Gastrocnemius medialis (tissue), 4 donors: ENCODE measurements at regions not wholly inside any gene's neighbourhood (a gene's known extent, or its start where the extent isn't known, plus 50 kb on each side); places are given as distances from the start of the nearest gene placed in this dataset.

Experiments used
- ATAC-seq, 2 donors: fragments of 150-250 bp; one replicate each; pipeline ENCODE4 v1.9.1; 2016
- DNase-seq, 2 donors: peaks; one replicate each; pipeline ENCODE4 v3.0.0-alpha.2; 2019
- H3K27ac ChIP-seq, 4 donors: fragments of 200-600 bp; sonication (generic); 1 replicate in 1 of 4; 2 replicates in 3 of 4; pipeline ENCODE4 v1.5.1; 2016 to 2018; ENCODE audit warnings: mild to moderate bottlenecking in 2 of 4, moderate library complexity in 1 of 4
- H3K27me3 ChIP-seq, 3 donors: fragments of 200-600 bp; sonication (generic) in 2 of 3; 1 replicate in 1 of 3; 2 replicates in 2 of 3; pipeline versions ENCODE4 v1.5.1 to v1.6.0; 2016 to 2019; ENCODE audit warnings: mild to moderate bottlenecking in 1 of 3, moderate library complexity in 1 of 3
- H3K36me3 ChIP-seq, 2 donors: fragments of 200-600 bp; sonication (generic) in 1 of 2; one replicate each; pipeline ENCODE4 v1.5.1; 2017 to 2018
- H3K4me1 ChIP-seq, 2 donors: fragments of 200-600 bp; sonication (generic) in 1 of 2; one replicate each; pipeline ENCODE4 v1.5.1; 2016 to 2017; ENCODE audit warnings: mild to moderate bottlenecking in 2 of 2
- H3K4me3 ChIP-seq, 4 donors: fragments of 200-600 bp; sonication (generic) in 3 of 4; 1 replicate in 1 of 4; 2 replicates in 3 of 4; pipeline ENCODE4 v1.5.1; 2016 to 2019; ENCODE audit warnings: mild to moderate bottlenecking in 2 of 4
- H3K9me3 ChIP-seq, 3 donors: fragments of 200-600 bp; sonication (generic) in 2 of 3; 1 replicate in 1 of 3; 2 replicates in 2 of 3; pipeline ENCODE4 v1.5.1; 2016 to 2019
- POLR2A ChIP-seq, 2 donors: fragments of 450-650 bp; IDR thresholded peaks; one replicate each; pipeline ENCODE4 v1.6.1; 2017; ENCODE audit warnings: antibody characterized with exemption in 2 of 2, mild to moderate bottlenecking in 2 of 2, moderate library complexity in 2 of 2
- in situ Hi-C, 4 donors: fragments of 200-750 bp; cut with MboI; loops; one replicate each; pipeline versions ENCODE4 v1.15.0 to v1.8.0; 2017; ENCODE audit warnings: low sequenced_read_pairs in 4 of 4
- intact Hi-C: fragments of 100-400 bp; cut with DNase I; formaldehyde crosslinking; loops from one replicate; pipeline ENCODE4 v1.15.1; 2023; ENCODE audit warnings: low total_unique reads
- TF ChIP-seq, protein P1 (sequence below), 5 experiments: fragments of 450-650 bp in 3 of 5; fragments of 200-600 bp in 2 of 5; sonication (generic) in 2 of 5; IDR thresholded peaks in 4 of 5; conservative IDR thresholded peaks in 1 of 5; 1 replicate in 4 of 5; 2 replicates in 1 of 5; pipeline ENCODE4 v1.5.1; 2016 to 2019; ENCODE audit warnings: antibody characterized with exemption in 5 of 5, mild to moderate bottlenecking in 3 of 5, moderate library complexity in 3 of 5

DNA sequence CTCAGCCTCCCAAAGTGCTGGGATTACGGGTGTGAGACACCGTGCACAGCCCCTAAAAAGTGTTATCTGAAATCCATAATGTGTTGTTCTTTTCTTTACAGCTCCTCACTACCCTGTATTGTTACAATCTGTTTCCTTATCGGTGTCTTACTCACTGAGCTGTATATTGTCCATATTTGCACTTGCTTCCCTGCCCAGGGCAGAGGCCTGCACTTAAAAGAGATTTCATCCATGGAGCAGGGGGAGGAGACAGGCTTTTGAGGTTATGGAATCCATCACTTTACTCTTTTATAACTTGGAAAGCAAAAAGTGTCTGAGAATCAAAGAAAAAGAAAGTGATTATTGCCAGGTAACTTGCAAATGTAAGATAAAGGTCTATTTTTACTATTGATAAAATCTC lies 251.0 kb downstream of the DIO2 start:
- Histone ChIP-seq H3K4me3 (no peak overlapping the region), H3K4me1 (no peaks in the 10 kb centered on the region), H3K9me3 (no peaks in the 10 kb centered on the region), H3K27ac (no peak overlapping the region), H3K36me3 (no peaks in the 10 kb centered on the region), H3K27me3 (no peaks in the 10 kb centered on the region)
- intact Hi-C loops: no loop called here
- in situ Hi-C loops: no loop called here
- DNase-seq (no peak), ATAC-seq (no peak)
- TF ChIP-seq, protein P1, sequence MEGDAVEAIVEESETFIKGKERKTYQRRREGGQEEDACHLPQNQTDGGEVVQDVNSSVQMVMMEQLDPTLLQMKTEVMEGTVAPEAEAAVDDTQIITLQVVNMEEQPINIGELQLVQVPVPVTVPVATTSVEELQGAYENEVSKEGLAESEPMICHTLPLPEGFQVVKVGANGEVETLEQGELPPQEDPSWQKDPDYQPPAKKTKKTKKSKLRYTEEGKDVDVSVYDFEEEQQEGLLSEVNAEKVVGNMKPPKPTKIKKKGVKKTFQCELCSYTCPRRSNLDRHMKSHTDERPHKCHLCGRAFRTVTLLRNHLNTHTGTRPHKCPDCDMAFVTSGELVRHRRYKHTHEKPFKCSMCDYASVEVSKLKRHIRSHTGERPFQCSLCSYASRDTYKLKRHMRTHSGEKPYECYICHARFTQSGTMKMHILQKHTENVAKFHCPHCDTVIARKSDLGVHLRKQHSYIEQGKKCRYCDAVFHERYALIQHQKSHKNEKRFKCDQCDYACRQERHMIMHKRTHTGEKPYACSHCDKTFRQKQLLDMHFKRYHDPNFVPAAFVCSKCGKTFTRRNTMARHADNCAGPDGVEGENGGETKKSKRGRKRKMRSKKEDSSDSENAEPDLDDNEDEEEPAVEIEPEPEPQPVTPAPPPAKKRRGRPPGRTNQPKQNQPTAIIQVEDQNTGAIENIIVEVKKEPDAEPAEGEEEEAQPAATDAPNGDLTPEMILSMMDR (IDR thresholded peaks at IDR 0.05 in 4 of 5, conservative IDR thresholded peaks at IDR 0.05 in 1 of 5): no peak
- TF ChIP-seq POLR2A (IDR thresholded peaks at IDR 0.05): no peak

DNA sequence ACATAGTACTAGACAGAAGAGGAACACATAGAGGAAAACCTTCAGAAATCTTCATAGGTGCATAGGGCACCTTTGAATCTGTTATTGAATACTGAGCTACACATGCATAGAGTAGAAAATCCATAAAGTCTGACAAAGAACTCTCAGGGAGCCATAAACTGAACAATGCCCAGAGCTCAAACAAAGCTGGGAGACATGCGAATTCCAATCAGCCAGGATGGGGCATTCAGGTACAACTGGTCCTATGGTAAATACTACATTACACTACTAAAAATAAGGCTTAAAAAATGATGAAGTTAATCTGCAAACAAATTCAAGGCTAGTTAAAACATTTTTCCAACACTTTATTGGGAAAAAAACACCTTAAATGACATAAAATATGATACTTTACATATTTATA lies 259.7 kb downstream of the DIO2 start:
- Histone ChIP-seq H3K27ac (no peak overlapping the region), H3K27me3 (no peaks in the 10 kb centered on the region), H3K9me3 (no peaks in the 10 kb centered on the region), H3K4me3 (no peak overlapping the region), H3K4me1 (no peaks in the 10 kb centered on the region), H3K36me3 (no peaks in the 10 kb centered on the region)
- in situ Hi-C loops (no loop called here), intact Hi-C loops (no loop called here)
- ATAC-seq: no peak
- no peak for TF ChIP-seq POLR2A (IDR thresholded peaks at IDR 0.05)
- TF ChIP-seq, protein P1 (IDR thresholded peaks at IDR 0.05 in 4 of 5, conservative IDR thresholded peaks at IDR 0.05 in 1 of 5): no peak
- no peak for DNase-seq

DNA sequence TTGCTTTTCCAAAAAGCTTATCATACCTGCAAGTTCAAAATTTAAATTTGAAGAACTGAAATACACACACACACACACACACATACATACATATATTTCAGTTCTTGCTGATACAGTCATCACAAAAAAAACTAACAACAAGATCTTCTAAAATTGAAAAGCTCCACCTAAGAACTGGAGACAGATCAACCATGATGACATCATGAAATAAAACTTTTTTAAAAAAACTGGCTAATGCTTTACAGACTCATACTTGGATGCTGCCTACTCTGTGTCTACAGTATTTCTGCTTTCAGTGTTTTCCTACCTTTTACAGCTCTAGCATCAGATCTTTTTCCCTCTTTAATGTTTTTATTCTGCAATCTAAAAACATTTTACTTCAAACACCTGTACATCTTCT lies 261.4 kb downstream of the DIO2 start:
- DNase-seq (no peak), ATAC-seq (no peak)
- no peaks in the 10 kb centered on the region for H3K9me3 ChIP-seq

DNA sequence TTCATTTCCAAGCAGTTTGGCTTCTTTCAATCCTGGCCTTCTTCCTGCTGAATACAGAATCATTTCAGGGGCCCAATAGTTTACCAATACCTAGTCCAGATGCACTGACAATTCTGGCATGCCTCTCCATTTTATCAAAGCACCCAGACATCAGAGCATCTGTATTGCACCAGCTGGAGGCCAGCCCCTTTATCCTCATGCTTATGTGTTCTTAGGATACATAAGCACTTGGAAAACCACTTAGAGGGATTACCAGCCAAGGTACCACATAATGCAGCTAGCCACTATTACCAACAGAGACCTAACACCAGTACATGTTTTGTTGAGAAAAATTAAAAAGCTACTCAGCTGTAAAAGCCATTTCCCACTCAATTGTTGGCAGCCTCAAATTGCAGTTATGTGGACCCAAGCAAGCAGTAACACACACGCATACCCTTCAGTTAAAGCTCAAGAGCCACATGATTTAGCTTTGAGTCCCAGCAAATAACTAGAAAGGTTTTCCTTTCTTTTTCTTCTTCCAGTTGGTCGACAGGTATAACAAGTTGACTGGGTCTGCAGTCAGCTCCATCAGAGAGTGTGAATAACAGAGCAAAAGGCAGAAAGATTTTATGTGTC lies 263.8 kb downstream of the DIO2 start:
- intact Hi-C loops: no loop called here
- no peaks in the 10 kb centered on the region for H3K27me3 ChIP-seq
- no peak overlapping the region for H3K27ac ChIP-seq
- no peaks in the 10 kb centered on the region for H3K36me3 ChIP-seq
- ATAC-seq (no peak), DNase-seq (no peak)
- TF ChIP-seq, protein P1 (IDR thresholded peaks at IDR 0.05 in 4 of 5, conservative IDR thresholded peaks at IDR 0.05 in 1 of 5): no peak
- no peak for TF ChIP-seq POLR2A (IDR thresholded peaks at IDR 0.05)
- in situ Hi-C loops: no loop called here
- no peaks in the 10 kb centered on the region for H3K9me3 ChIP-seq
- no peak overlapping the region for H3K4me3 ChIP-seq
- no peaks in the 10 kb centered on the region for H3K4me1 ChIP-seq

More for the DNA sequence above, 261.4 kb downstream of the DIO2 start:
- Histone ChIP-seq H3K27ac (no peak overlapping the region), H3K27me3 (no peaks in the 10 kb centered on the region), H3K36me3 (no peaks in the 10 kb centered on the region), H3K4me1 (no peaks in the 10 kb centered on the region), H3K4me3 (no peak overlapping the region)
- no peak for TF ChIP-seq POLR2A (IDR thresholded peaks at IDR 0.05)
- TF ChIP-seq, protein P1 (IDR thresholded peaks at IDR 0.05 in 4 of 5, conservative IDR thresholded peaks at IDR 0.05 in 1 of 5): no peak
- in situ Hi-C loops: no loop called here
- intact Hi-C loops: no loop called here

DNA sequence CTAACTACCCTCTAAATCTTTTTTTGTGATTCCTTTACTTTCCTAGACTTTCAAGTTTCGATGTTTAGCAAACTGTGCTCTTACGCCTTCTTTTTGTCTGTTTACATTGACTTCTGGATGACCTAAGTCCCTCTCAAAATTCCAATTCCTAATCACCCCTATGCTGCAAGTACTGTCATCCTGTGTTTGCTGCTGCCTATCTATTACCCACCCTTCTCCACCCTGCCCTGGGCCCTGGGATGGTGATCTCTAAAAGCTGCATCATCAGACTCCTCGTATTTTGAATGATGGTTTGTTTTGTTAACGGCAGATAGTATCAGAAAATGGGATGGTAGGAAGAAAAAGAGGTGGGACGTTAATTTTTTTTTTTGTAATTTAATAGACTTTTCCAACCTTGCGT lies 272.1 kb downstream of the DIO2 start:
- Histone ChIP-seq H3K36me3 (no peaks in the 10 kb centered on the region), H3K9me3 (no peaks in the 10 kb centered on the region), H3K4me1 (no peaks in the 10 kb centered on the region), H3K27ac (no peak overlapping the region), H3K4me3 (no peak overlapping the region), H3K27me3 (no peaks in the 10 kb centered on the region)
- intact Hi-C loops (no loop called here), in situ Hi-C loops (no loop called here)
- ATAC-seq: no peak
- TF ChIP-seq POLR2A (IDR thresholded peaks at IDR 0.05): no peak
- TF ChIP-seq, protein P1 (IDR thresholded peaks at IDR 0.05 in 4 of 5, conservative IDR thresholded peaks at IDR 0.05 in 1 of 5): no peak
- no peak for DNase-seq
